HEK293 (cell line): ENCODE measurements at regions not wholly inside any gene's neighbourhood (a gene's known extent, or its start where the extent isn't known, plus 50 kb on each side); places are given as distances from the start of the nearest gene placed in this dataset.

ENCODE experiments used
- CTCF ChIP-seq: fragments of 450-650 bp; formaldehyde crosslinking; IDR thresholded peaks from 2 replicates; pipeline ENCODE4 v1.5.1; 2016; ENCODE audit warnings: missing biosample characterization, missing genetic modification characterization
- HOXA7 ChIP-seq: sonication (generic); formaldehyde crosslinking; IDR thresholded peaks from 2 replicates; pipeline ENCODE4 v1.8.1; 2022; ENCODE audit warnings: missing genetic modification reagents, borderline replicate concordance
- OSR2 ChIP-seq: fragments of 450-650 bp; formaldehyde crosslinking; IDR thresholded peaks from 2 replicates; pipeline ENCODE4 v1.5.1; 2016; ENCODE audit warnings: missing biosample characterization, missing genetic modification characterization
- REST ChIP-seq: fragments of 450-650 bp; formaldehyde crosslinking; IDR thresholded peaks from 2 replicates; pipeline ENCODE4 v1.5.1; 2016; ENCODE audit warnings: missing biosample characterization, missing genetic modification characterization
- SCRT1 ChIP-seq: fragments of 450-650 bp; formaldehyde crosslinking; IDR thresholded peaks from 2 replicates; pipeline ENCODE4 v1.5.1; 2016; ENCODE audit warnings: missing biosample characterization, missing genetic modification characterization, borderline replicate concordance
- SP2 ChIP-seq: fragments of 450-650 bp; formaldehyde crosslinking; IDR thresholded peaks from 2 replicates; pipeline ENCODE4 v1.5.1; 2016; ENCODE audit warnings: missing biosample characterization, missing genetic modification characterization
- ZFP37 ChIP-seq: fragments of 450-650 bp; formaldehyde crosslinking; IDR thresholded peaks from 2 replicates; pipeline ENCODE4 v1.5.1; 2016; ENCODE audit warnings: missing biosample characterization, missing genetic modification characterization
- ZNF146 ChIP-seq: fragments of 450-650 bp; formaldehyde crosslinking; IDR thresholded peaks from 2 replicates; pipeline ENCODE4 v1.5.1; 2016; ENCODE audit warnings: missing biosample characterization, missing genetic modification characterization
- ZNF423 ChIP-seq: fragments of 450-650 bp; formaldehyde crosslinking; IDR thresholded peaks from 2 replicates; pipeline ENCODE4 v1.5.1; 2016; ENCODE audit warnings: missing biosample characterization, missing genetic modification characterization
- ZNF580 ChIP-seq: fragments of 450-650 bp; formaldehyde crosslinking; IDR thresholded peaks from 2 replicates; pipeline ENCODE4 v1.5.1; 2016; ENCODE audit warnings: missing biosample characterization, missing genetic modification characterization
- ZNF600 ChIP-seq: fragments of 450-650 bp; formaldehyde crosslinking; IDR thresholded peaks from 2 replicates; pipeline ENCODE4 v1.5.1; 2016; ENCODE audit warnings: missing biosample characterization, missing genetic modification characterization

GRCh38 chr18:73647391-73647790, 500.2 kb downstream of the FBXO15 start:
- TF ChIP-seq OSR2 (tag by site-specific recombination) (no peak), CTCF (tag by site-specific recombination) (no peak), ZFP37 (tag by site-specific recombination) (no peak), ZNF600 (no peak), SP2 (tag by site-specific recombination) (no peak), ZNF580 (tag by site-specific recombination) (no peak), REST (tag by site-specific recombination) (no peak), ZNF146 (no peak), ZNF423 (tag by site-specific recombination) (no peak), HOXA7 (CRISPR knock-in tag) (no peak), SCRT1 (no peak)
